GM12865 (cell line): ENCODE measurements at regions not wholly inside any gene's neighbourhood (a gene's known extent, or its start where the extent isn't known, plus 50 kb on each side); places are given as distances from the start of the nearest gene placed in this dataset.
A peak's percentile ranks its signal among the peaks of the same experiment; 100 is the strongest.

Experiments used
- DNase-seq: peaks from one replicate; pipeline ENCODE4 v3.0.0; 2010; ENCODE audit warnings: low read depth
- H3K4me3 ChIP-seq: 2 replicates; pipeline ENCODE4 v1.5.1; 2011; ENCODE audit warnings: mild to moderate bottlenecking, low read depth, low read length, control low read depth
- TF ChIP-seq, protein P1 (sequence below): IDR thresholded peaks from 2 replicates; pipeline ENCODE4 v1.5.1; 2011; ENCODE audit warnings: low read length, control low read depth, low read depth, inconsistent platforms; ENCODE audit not compliant: insufficient read depth; ENCODE audit errors: missing control alignments

DNA sequence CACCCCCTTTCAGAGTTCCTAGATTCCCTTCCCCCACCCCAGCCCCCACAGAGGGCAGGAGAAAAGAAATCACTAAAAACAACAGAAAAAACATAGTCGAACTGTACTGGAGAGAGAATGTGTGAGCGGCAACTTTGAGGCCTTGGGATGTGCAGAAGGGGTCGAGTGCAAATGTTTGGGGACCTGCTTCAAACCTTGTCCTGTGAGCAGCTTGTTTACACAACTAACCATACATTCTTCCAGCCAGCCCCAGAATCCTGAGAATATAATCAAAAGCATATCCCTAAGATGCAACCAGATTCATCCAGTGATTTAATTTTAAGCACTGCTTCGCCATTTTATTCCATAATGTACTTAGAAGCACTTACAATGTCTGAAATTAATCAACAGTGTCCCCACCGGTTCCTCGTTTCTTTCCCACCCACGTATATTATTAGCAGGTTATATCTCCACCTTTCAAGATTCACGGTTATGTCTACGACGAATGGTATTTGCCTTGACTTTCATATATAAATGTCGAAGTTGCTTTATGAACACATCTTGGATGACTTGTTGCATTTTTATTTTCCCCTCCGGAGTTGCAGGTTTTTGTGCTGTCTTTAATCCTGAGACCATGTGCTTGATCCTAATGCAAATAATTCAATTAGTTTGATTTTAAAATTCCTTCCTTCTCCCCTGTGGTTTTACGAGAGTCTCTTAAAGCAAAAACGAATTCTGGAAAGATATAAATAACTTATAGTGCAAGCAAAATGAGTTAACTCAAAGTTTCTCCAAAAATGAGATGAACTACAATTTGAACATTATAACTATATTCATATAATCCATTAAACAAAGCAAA is 107.6 kb downstream of the ZIC5 start:
- no peak for DNase-seq
- no peak overlapping the region for H3K4me3 ChIP-seq
- TF ChIP-seq, protein P1, sequence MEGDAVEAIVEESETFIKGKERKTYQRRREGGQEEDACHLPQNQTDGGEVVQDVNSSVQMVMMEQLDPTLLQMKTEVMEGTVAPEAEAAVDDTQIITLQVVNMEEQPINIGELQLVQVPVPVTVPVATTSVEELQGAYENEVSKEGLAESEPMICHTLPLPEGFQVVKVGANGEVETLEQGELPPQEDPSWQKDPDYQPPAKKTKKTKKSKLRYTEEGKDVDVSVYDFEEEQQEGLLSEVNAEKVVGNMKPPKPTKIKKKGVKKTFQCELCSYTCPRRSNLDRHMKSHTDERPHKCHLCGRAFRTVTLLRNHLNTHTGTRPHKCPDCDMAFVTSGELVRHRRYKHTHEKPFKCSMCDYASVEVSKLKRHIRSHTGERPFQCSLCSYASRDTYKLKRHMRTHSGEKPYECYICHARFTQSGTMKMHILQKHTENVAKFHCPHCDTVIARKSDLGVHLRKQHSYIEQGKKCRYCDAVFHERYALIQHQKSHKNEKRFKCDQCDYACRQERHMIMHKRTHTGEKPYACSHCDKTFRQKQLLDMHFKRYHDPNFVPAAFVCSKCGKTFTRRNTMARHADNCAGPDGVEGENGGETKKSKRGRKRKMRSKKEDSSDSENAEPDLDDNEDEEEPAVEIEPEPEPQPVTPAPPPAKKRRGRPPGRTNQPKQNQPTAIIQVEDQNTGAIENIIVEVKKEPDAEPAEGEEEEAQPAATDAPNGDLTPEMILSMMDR: no peak

DNA sequence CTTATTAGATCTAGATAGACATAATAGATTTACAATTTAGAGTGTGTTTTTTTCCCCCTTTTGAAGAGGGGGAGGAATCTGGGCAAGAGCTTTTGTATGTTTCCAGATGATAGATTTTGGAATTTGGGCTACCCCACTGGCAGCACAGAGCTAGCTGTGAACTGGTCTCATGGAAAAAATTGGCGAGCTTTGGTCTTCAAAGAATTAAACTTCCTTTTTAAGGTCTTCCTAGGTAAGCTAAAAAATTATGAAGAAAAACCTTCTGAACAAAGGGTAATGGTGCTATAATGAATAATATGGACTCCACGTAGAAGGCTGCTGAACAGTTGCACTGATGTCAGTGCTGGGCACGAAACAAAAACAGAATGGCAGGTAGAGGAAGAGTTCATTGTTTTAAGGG is 109.3 kb downstream of the ZIC5 start:
- no peak for DNase-seq

DNA sequence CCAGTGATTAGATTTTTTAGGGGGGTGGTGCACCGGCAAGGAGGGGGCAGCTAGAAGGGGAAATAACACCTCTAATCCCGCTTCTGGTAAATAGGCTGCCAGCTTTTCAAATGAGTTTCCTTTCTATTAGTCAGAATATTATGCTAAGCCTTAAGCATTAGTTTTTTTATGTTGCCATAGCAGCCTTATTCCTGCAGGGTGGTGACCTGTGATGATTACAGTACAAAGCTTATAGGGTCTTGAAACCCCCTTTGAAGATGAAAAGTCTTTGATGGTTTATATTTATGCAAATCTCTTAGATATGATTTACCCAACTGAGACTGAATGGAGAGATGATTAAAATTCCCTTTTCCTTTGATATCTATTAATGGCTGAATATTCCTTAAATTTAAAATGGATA is 109.8 kb downstream of the ZIC5 start:
- TF ChIP-seq, protein P1: no peak
- DNase-seq: no peak

More for the DNA sequence above, 109.3 kb downstream of the ZIC5 start:
- no peak overlapping the region for H3K4me3 ChIP-seq
- TF ChIP-seq, protein P1: no peak

DNA sequence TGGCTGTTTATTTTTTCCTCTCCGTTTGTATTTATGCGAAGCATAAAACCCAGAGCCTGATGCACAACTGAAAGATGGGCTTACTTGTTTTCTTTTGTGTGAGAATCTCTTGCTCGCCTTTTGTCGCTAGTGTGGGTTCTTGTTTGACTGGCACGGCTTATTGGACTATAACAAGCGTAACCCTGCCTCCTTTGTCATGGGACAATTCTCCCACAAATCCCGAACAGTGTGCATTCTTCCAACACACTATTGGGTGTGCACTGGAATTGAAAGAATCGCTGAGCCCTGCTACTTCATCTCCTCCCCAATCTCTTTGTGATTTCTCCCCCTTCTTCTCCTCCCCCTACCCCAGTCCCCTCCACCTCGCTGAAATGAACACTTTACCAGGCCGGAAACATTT is 110.8 kb downstream of the ZIC5 start:
- no peak for DNase-seq

More for the DNA sequence above, 109.8 kb downstream of the ZIC5 start:
- no peak overlapping the region for H3K4me3 ChIP-seq

DNA sequence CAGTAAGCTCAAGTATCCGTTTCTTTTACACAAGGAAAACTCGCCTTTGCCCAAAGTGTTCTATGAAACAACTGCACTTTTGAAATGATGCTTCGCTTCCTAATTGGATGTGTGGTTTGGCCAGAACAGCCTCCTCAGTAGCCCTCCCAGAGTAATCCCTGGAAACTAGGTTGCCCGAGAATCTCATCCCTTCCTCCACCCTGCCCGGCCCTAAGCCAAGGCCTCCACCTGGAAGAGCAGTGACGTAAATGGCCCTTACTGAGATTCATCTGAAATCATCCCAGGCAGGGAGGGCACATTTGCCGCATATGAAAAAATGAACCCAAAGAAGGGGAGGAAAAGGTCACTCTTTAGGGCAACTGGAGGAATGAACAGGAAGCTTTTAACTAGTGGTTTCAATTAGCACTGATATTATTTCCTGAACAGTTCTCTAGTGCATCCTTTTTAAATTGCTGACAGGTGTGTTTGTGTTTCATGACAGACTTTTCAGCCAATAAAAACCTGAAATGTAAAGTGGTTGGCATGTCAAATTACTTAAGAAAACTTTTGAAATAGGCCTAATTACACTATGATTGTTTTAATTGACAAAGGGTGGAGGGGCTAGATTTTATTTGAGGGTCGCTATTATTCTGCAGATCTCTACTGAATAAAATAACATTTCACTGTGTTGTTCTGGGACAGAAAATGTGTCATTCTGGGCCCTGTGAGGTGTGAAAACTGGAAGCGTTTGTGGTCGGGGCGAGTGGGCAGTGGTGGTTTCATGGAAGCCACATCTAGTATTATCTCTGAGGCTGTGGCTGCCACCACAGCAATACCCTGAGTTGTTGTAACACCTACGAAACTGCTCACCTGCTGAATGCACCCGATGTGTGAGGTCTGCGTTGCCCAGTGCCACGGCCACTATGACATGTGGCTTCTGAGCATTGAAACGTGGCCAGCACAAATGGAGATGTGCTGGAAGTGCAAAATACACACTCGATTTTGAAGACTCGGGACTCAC is 112.1 kb downstream of the ZIC5 start:
- peak; percentile 79 for DNase-seq
- TF ChIP-seq, protein P1: no peak
- H3K4me3 ChIP-seq: no peak overlapping the region

More for the DNA sequence above, 110.8 kb downstream of the ZIC5 start:
- no peak overlapping the region for H3K4me3 ChIP-seq
- TF ChIP-seq, protein P1: no peak

DNA sequence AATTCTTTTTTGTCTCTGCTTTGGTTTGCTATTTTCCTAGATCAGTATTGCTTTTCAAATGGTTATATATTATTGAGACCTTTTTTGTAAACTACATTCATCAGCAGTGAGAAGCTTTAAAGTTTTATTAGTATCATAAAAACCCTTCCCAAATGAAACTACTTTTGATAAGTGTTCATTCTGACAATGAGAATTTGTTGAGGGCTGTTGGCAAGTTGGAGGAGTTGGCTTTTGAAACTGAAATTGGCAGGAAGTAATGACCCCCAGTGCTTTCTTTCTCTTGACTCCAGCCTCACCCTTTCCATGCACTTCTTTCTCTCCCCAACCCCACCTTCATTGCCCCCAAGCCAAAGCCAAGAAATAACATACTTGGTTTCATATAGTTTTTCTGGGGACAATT is 113.8 kb downstream of the ZIC5 start:
- TF ChIP-seq, protein P1: no peak
- no peak overlapping the region for H3K4me3 ChIP-seq
- no peak for DNase-seq
